ENCODE measurements at regions not wholly inside any gene's neighbourhood (a gene's known extent, or its start where the extent isn't known, plus 50 kb on each side); places are given as distances from the start of the nearest gene placed in this dataset.
"Not testable (repeated sequence)": the region's sequence is repeated elsewhere in the genome, so short reads cannot be mapped to it uniquely, and the experiment has no call there.

DNA sequence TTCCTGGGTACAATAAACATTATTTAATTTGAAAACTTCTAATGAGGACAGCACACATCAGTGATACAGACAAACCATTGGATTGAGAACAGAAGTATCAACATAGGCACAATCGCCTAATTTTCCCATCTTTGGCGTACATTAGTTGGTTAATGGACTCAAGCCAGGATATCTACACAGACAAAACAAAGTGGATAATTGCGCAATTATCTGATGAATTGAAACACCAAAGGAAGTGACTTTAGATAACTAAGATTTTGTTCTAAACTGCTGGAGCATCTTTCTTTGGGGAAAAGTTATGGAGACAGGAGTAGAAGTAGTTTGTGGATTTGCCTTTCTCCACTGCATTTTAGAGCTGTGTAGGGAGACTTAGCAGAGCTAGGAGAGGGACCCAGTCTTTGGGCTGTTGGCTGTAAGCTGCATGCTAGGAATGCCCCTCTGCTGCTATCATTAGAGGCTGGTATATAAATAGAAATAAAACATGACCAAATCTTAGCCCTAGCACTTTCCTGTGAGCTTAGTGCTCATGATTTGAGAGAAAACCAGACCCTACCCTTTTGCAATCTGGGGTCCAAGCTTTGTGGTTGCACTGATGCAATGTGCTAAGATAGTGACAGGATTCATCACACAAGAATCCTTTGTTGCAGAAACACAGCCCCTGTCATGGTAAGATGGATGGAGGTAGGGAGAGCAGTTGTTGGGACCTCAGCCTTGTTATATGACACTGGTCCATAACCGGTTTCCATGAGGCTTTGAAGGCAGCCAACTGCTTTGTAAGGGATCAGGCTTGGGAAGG lies 264.5 kb upstream of the PIK3C3 start:
- DNase-seq, result no peak

DNA sequence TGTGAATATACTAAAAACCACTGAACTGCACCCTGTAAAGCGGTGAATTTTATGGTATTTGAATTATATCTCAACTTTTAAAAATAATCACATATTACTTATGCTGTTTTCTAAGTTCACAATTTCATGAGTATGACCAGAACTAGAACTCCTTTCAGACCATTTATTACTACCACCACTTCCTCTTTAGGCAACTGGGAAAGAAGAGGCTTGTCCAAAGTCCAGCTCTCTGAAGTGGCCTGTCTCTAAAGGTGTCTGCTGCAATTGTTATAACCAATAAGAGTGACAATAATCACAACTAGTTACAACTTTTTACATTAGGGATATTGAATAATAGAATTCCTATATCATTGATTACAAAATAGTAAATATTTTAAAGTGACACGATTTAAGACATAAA lies 267.9 kb upstream of the PIK3C3 start:
- DNase-seq, result no peak

DNA sequence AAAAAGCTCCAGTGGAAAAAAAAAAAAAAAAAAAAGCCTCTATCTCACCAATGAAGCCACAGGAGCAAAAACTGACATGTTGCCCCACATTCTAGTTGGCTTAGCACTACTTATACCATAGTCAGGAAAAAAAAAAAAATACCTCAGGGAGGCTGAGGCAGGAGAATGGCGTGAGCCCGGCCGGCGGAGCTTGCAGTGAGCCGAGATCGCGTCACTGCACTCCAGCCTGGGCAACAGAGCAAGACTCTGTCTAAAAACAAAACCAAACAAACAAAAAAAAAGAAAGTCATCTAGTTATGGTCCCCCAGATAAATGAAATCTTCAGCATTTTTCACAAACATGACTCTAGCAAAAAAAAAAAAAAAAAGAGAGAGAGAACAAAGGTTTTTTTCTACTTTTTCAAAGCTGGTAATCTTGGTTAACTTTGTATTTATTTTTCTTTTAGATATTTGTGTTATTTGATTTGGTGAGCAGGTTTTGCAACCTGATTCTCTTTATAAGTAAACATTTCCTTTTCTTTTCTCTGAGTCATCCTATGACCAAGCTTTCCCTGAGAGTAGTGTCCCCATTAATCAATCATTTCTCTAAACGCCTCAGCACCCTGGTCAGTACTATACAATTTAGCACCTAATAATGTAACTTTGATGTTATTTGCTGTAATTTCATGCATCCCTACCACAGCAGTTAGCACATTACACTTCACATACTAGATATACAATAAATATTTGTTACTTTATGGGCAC lies 273.7 kb upstream of the PIK3C3 start:
- DNase-seq, result no peak

DNA sequence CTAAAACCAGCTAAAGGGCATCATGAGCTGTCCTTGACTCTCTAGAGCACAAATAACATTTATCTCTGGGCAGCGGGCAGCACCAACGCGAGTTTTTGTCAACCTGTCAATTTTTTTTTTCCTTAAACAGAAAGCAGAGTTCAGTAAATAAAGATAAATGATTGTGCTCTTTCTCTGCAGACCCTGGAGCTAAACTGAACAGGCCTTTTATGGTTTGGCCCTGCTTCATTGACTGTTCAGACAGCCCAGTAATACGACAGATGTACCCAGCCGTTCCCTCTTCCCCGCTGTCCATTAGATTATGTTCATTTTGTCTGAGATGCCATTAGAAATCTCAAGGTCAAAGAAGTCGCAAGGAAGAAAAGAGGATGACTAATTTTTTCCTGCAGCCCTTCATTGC lies 280.5 kb upstream of the PIK3C3 start:
- DNase-seq, result no peak

DNA sequence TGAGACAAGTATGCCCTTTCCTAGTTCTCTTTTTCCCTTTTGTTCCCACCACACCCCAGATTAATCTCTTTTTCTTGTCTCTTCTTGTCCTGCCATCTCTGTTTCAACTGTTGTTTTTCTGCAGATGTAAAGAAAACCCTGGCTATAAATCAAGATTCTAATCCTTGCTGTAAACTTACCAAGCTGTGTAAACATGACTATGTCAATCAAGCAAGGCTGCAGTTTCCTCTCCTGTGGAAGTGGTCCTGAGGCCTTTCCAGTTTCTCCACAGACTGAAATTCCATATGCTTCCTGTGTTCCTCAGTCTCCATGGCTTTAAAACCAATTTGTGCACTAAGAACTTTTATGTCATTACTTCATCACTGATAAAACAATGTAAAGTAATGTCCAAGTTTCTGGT lies 288.8 kb upstream of the PIK3C3 start:
- DNase-seq, result no peak

DNA sequence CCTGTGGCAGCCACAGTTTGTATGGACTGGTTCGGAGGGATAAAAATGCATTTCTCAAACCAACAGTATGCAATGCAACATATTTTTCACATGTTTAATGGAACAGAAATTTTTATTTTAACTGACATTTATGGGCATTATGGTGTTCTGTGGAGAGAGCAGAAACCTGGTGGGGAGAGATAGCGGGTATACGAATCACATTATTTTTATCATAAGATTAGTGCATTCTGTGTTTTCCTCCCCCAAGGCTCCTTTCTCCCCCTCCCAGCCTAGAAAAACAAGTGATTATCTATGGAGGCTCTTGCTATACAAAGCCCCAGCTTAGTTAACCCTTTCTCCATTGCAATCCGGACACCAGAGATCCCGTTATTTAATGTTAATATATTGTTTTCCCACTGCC lies 289.8 kb upstream of the PIK3C3 start:
- no peak for DNase-seq

DNA sequence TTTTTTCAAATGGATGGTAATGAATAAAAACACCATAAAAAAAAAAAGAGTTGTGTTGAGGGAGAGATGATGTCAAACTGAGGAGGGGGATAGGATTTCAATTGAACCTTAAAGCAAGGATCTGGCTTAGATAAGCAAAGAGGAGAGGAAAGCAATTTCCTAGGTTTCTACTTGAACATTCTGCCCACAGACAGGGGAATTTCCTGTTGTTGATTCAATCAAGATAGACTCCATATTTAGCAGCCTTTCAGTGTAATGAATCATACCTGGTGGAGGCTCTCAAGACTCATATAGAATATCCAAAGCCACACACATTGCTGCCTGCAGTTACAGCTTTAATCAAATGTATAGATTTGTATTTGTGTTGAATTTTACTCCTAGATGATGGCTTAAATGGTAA lies 294.4 kb upstream of the PIK3C3 start:
- DNase-seq, result no peak

DNA sequence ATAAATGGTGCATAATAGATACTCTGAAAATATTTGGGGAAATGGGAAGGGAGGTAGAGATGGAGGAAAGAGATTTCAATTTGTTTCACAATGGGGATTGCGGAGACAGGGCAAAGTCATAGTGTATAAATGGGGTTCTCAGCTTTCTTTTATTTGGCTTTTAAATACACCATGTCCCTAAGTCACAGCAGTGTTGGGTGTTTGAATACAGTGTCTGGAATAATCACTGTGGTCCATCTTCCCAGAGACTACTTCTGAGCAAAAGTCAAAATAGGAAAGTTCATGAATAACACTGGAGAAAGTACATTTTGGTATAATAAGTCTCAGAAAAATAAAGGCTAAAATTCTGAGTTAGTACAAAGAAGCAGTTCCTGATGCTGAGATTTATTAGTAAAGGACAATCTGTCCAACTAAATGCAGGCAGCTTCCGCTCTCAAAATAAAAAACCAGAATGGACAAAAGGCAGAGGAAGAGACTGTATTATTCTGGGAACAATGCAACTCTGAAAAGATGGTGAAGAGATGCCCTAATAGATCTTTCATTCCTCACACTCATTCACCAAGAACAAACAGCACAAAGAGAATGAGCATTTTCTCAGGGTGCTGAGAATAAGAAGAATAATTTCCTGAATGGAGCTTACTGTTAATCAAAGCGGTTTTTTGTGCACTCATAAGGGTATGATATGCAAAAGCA lies 295.4 kb upstream of the PIK3C3 start:
- DNase-seq, result no peak

DNA sequence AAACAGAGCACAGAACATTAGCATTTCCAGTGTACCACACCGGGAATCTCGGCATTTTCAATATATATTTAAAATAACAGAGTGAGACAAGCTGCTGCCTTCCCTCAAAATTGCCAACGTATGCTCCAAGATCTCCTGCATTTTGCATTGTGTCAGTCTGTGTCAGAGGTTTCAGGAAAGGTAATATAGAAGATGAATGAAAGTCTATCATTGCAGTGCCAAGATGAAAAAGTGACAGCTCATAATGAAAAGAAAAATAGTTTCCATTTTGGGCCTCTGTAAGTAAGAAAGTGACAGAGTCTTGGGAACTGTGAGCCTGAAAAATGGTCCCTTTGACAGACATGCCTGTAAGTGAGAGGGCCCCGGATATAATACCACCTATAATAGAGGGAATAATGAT lies 297.8 kb upstream of the PIK3C3 start:
- DNase-seq, result no peak

DNA sequence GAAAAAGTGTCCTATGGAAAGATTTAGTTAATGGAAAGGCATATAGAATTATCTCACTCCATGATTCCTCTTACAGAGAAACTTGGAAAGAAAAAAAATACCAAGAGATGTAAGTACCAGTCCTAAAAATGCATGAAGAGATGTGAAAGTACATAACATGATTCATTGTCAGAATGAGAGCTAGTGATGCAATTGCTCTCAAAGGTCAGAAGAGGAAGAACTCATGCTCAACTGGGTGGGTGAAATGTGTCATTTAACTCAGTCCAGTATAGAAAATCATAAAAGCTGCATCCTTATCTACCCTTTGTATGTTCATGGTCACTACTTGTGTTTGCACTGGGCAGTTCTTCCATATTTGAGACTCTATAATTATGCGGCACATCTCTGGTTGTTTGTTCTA lies 300.0 kb upstream of the PIK3C3 start:
- DNase-seq, result no peak

DNA sequence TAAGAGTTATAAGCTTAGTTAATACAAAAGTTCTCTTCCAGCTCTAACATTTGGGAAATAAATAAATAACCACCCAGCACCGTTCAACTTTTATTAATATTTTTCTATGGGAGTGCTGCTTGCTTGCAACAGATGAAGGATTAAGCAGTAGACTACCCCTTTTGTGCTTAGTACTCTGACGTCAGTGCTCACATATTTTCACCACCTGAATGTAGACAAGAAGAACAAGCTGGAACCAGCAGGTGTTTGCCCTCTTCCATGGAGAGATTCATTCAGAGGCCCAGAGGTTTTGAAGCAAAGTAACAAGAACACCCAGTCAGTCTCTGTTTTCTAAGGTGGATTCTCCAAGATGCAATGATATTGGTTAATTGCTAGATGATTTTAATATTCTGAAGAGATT lies 307.1 kb upstream of the PIK3C3 start:
- no peak for DNase-seq

DNA sequence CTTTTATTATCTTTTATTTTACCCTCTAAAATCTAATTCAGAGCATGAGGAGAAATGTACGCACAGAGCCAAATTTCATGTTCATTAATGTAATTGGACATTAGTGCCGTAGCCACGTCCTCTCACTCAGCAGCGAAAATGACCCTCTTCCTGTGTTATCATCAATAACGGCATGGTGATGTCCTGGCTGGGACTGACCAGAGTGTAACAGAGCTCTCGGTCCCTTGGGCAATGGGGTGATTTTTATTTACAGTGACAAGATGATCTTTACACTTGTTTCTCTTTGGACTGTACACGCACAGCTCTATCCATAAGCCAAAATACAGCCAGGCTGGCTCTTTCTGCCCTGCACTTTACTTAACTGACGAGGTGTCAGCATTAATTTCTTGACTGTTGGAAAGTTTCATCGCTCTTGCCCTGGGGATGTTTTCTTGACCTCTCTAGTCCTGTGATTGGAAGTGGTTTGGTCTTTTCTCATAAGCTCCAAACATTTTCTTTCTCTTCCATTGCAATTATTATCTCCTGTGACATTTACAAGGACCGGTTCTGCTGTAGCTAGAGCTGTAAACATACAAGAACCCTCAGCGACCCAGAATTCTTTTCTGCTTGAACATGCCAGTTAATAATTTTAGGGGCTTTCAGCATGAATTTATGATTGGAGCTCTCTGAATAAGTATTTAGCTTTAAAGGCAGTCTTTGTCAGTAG lies 308.0 kb upstream of the PIK3C3 start:
- DNase-seq, result no peak

DNA sequence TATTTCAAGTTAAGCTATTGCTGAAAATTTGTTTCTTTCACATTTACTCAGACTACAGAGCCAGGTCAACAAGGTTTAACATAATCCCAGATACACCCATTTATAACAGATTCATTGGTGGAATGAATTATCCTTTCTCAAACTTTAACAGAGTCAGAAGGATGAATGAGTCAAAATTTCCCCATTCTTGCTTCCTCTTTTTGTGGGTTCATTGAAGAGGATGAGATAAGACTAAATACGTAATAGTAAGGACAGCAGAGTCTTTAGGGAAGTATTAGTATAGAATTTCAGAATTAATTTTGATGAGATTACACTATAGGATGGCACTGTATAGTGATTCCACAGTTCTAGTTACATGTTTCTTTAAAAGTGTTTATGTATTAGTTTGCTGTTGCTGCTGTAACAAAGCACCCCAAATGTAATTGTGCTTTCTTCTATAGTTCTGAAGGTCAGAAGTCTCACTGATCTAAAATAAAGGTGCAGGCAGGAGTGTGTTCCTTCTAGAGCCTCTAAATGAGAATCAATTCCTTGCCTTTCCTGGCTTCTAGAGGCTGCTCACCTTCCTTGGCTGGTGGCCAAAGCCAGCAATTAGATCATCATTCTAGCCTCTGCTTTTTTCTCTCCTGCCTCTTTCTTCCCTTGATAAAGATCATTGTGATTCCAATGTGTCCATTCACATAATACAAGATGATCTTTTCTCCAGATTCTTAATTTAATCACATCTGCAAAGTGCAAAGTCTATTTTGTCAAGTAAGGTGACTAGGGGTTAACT lies 309.3 kb upstream of the PIK3C3 start:
- DNase-seq, result no peak

DNA sequence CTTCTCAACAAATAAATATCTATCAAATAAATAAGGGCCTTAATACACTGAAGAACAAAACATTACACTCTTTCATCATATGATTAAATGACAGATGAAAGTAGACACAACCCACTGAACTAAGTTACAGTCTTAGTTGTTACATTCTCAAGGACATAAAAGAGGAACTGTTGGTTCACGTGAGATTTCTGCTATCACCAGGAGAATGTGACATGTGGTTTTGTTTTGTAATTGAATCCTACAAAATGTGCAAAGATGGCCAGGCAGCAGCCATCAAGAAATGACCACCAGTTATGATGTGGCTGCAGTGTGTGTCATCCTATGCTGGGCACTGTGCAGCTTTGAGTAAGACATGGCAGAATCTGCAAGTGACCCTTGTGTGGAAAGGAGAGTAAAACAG lies 310.6 kb upstream of the PIK3C3 start:
- no peak for DNase-seq

DNA sequence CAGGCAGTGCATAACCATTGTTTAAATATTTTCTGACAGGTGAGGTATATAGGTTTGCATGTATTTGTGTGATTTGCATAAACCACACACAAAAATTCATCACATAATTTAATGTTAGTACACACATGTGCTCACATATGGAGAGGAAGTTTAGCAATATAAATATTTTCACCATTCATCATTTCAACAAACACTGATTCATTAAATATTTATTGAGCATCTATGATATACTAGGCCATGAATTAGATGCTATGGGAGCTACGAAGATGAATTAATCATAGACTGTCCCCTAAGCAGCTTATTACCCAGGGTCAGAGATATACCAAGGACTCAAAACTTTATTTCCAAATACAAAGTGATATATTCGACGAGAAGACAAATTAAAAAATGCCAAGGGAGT lies 311.6 kb upstream of the PIK3C3 start:
- DNase-seq, result no peak

DNA sequence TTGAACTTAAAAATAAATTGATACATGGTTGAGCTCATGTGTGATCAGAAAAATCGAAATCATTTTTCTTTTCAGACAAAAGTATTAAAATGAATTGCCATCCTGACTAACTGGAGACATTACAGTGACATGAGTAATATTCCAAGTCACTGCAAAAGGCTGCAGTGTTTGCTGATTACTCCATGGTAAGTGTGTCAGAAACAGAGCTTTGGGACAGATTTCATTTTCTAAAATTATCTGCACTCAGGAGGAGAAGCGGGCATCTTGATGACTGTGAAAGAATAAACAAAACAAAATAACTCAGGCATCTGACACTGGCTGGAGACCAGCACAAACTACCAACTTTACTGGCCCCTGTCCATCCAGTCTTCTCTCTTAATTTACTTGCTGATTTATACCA lies 312.3 kb upstream of the PIK3C3 start:
- no peak for DNase-seq

DNA sequence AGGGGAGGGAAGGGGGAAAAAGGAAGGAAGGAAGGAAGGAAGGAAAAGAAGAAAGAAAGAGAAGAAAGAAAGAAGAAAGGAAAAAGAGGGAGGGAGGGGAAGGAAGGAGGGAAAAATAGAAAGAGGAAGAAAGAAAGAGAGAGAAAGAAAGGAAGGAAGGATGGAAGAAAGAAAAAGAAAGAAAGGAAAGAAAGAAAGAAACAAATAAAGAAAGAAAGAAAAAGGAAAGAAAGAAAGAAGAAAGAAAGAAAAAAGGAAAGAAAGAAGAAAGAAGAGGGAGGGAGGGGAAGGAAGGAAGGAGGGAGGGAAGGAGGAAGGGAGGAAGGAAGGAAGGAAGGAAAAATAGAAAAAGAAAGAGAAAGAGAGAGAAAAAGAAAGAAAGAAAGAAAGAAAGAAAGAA lies 315.8 kb upstream of the PIK3C3 start:
- DNase-seq, result no peak

DNA sequence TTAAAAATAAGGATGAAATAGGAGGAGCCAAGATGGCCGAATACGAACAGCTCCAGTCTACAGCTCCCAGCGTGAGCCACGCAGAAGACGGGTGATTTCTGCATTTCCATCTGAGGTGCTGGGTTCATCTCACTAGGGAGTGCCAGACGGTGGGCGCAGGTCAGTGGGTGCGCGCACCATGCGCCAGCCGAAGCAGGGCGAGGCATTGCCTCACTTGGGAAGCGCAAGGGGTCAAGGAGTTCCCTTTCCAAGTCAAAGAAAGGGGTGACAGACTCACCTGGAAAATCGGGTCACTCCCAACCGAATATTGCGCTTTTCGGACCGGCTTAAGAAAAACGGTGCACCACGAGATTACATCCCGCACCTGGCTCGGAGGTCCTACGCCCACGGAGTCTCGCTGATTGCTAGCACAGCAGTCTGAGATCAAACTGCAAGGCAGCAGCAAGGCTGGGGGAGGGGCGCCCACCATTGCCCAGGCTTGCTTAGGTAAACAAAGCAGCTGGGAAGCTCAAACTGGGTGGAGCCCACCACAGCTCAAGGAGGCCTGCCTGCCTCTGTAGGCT lies 323.2 kb upstream of the PIK3C3 start:
- not testable (repeated sequence) for DNase-seq

DNA sequence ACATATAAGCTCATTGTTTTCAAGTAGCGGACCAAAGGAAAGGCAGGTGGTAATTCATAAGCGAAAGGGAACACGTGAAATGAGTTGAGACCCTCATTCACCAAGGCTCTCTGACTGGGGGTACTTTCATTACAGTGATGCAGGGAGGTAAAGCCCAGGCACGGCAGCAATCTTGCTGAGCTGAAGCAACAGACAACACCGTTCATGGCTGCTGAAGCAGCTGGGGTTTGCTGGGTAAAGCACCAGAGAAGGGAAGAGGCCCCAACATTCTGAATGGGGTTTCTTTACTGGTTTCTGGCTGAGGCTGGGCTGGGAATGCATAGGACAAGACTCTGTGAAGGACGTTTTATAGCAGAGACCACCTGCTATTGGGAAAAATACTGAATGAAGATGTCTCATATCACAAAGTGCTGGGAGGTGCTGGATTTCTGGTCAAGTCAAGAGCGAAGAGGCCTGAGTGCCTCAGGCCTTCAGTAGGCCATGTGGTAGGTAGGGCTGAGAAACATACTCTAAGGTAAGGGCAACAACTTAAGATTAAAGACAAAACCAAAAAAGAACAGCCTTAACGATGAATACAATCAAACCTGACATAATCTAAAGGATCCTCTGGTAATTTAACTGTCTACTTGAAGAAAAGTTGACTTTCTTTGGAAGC lies 324.7 kb upstream of the PIK3C3 start:
- no peak for DNase-seq

DNA sequence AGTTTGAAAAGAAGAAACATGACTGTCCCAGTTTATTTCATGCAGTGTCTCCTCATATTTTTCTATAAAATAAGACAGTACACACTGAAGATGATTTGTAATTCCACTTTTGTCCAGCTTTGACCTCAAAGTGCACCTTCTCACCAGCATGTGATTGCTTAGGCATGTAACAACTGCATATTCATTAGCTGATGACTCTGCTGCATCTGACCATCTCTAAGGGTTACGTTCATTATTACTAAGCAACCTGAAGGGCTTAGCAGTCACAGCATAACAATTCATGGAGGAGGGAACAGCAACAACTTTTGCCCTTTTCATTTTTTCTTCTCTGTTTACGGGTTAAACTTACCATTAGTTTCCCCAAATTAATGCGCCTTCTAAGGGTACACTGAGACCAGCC lies 330.6 kb upstream of the PIK3C3 start:
- no peak for DNase-seq

DNA sequence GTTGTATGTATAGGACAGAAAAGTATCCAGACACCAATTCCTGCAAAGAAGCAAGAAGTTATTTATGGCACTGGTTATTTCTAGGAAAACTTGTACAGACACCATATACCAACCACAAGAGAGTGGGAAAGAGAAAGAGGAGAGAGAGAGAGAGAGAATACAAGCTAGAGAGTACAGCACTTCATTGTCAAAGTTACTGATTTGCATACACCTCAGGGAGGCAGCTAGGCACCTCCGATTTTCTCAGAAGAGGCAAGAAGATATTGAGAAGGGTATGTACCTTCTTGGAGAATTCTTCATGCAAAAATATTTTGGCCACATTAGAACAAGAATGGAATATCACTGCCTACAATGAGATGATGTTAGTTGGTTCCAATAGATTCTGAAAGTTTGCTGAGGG lies 333.9 kb upstream of the PIK3C3 start:
- no peak for DNase-seq

DNA sequence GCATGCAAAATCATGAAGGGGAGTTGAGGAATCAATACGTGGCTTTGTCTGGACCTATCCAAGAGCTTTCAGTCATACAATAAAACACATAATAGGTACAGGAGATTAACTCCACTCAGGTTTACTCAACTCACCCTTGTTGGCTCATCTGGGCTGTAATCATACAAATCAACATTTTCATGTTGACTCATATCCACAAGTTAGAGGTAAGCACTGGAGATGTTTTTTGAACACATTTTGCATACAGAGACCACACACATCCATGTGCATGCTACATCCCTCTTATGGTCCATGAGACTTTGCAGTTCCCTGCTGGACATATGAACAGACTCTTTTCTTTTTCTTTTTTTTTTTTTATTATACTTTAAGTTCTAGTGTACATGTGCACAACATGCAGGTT lies 336.9 kb upstream of the PIK3C3 start:
- DNase-seq, result no peak
